ENCODE measurements at regions not wholly inside any gene's neighbourhood (a gene's known extent, or its start where the extent isn't known, plus 50 kb on each side); places are given as distances from the start of the nearest gene placed in this dataset.

GRCh38 chr1:219712506-219712905, 99.6 kb upstream of the ZC3H11B start:
- no peak for TF ChIP-seq CTCF (conservative IDR thresholded peaks at IDR 0.05; ENCODE audit: low read depth, low read length)
- no peak for TF ChIP-seq EZH2phosphoT487 (IDR thresholded peaks at IDR 0.05; ENCODE audit: borderline replicate concordance, low read length)
- TF ChIP-seq EZH2 (IDR thresholded peaks at IDR 0.05; ENCODE audit: low read length, unreplicated experiment) = no peak

Data from PC-3 (cell line).